OCI-LY1 (cell line): ENCODE measurements at regions not wholly inside any gene's neighbourhood (a gene's known extent, or its start where the extent isn't known, plus 50 kb on each side); places are given as distances from the start of the nearest gene placed in this dataset.

Experiments
- H2AFZ ChIP-seq: fragments of 200-600 bp; sonication (generic), shearing (Covaris generic); 2 replicates; pipeline ENCODE4 v1.6.0; 2014; ENCODE audit warnings: antibody characterized with exemption, mild to moderate bottlenecking, low read length
- H3F3A ChIP-seq: fragments of 200-600 bp; sonication (generic), shearing (Covaris generic); 2 replicates; pipeline ENCODE4 v1.6.0; 2014; ENCODE audit warnings: mild to moderate bottlenecking, antibody characterized with exemption, low read length, moderate library complexity; ENCODE audit not compliant: insufficient read depth
- H3K27ac ChIP-seq: fragments of 200-600 bp; sonication (generic); 2 replicates; pipeline ENCODE4 v1.5.1; 2014; ENCODE audit warnings: low read length, mixed run types, mild to moderate bottlenecking, low read depth; ENCODE audit not compliant: poor library complexity, severe bottlenecking
- H3K27me3 ChIP-seq: fragments of 200-600 bp; sonication (generic); 2 replicates; pipeline ENCODE4 v1.6.0; 2014; ENCODE audit warnings: antibody characterized with exemption, mild to moderate bottlenecking, low read length, moderate library complexity; ENCODE audit not compliant: insufficient read depth
- H3K36me3 ChIP-seq: fragments of 200-600 bp; sonication (generic); 2 replicates; pipeline ENCODE4 v1.6.1; 2014; ENCODE audit warnings: mild to moderate bottlenecking, antibody characterized with exemption, low read length, moderate library complexity, mixed read lengths; ENCODE audit not compliant: insufficient read depth
- H3K4me1 ChIP-seq: fragments of 200-600 bp; sonication (generic); 2 replicates; pipeline ENCODE4 v1.5.1; 2014; ENCODE audit warnings: mild to moderate bottlenecking, low read length, moderate library complexity; ENCODE audit not compliant: insufficient read depth, severe bottlenecking
- H3K4me2 ChIP-seq: fragments of 200-600 bp; sonication (generic), shearing (Covaris generic); 2 replicates; pipeline ENCODE4 v1.6.1; 2014; ENCODE audit warnings: low read length
- H3K4me3 ChIP-seq: fragments of 200-600 bp; sonication (generic); 2 replicates; pipeline ENCODE4 v1.5.1; 2014; ENCODE audit warnings: low read length, low read depth, mild to moderate bottlenecking, mixed read lengths; ENCODE audit not compliant: poor library complexity, severe bottlenecking
- H3K79me2 ChIP-seq: fragments of 200-600 bp; shearing (Covaris generic); 2 replicates; pipeline ENCODE4 v1.6.1; 2016; ENCODE audit warnings: mixed run types, low read length, mixed read lengths; ENCODE audit not compliant: insufficient read depth
- H3K9ac ChIP-seq: fragments of 200-600 bp; sonication (generic), shearing (Covaris generic); 2 replicates; pipeline ENCODE4 v1.6.1; 2014; ENCODE audit warnings: mild to moderate bottlenecking, low read length, mixed read lengths
- H3K9me2 ChIP-seq: fragments of 200-600 bp; sonication (generic), shearing (Covaris generic); 2 replicates; pipeline ENCODE4 v1.6.1; 2014; ENCODE audit warnings: low read depth, mild to moderate bottlenecking, low read length, mixed read lengths
- H3K9me3 ChIP-seq: fragments of 200-600 bp; shearing (Covaris generic); 2 replicates; pipeline ENCODE4 v1.6.1; 2014; ENCODE audit warnings: low read length, mixed read lengths
- H4K20me1 ChIP-seq: fragments of 200-600 bp; sonication (generic), shearing (Covaris generic); 2 replicates; pipeline ENCODE4 v1.6.0; 2016; ENCODE audit warnings: mild to moderate bottlenecking, low read length; ENCODE audit not compliant: insufficient read depth
- EZH2 ChIP-seq: fragments of 200-600 bp; sonication (generic), shearing (Covaris generic); IDR thresholded peaks from 2 replicates; pipeline ENCODE4 v1.8.0; 2017; ENCODE audit warnings: borderline replicate concordance, mixed run types, mild to moderate bottlenecking, antibody characterized with exemption, low read length, moderate library complexity, mixed read lengths
- TF ChIP-seq, protein P1 (sequence below): fragments of 200-600 bp; sonication (generic), shearing (Covaris generic); IDR thresholded peaks from 2 replicates; pipeline ENCODE4 v1.5.1; 2017; ENCODE audit warnings: mild to moderate bottlenecking, antibody characterized with exemption, low read length, moderate library complexity, mixed read lengths

DNA sequence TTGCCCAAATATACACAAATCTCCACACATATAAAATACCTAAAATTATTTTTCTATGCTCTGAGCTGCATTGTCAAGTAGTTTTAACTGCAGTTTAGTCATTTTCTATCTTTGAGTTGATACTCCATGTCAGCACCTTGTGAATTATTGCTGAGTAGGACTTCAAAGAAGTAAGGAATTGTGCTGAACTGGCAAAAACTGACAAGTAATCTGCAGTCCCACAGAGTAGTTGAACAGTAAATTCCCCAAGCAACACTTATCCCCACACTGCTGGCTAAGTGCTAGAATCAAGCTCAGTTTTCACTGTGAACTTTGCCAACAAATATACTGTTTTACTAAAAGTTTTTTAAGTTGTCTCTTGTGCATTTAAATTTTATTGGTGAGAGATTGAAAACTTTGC, 141.8 kb upstream of the ST6GAL2 start:
- no peak overlapping the region for H2AFZ ChIP-seq
- no peaks in the 10 kb centered on the region for H3K79me2 ChIP-seq
- H3K27ac ChIP-seq: no peak overlapping the region
- H3K4me2 ChIP-seq: no peak overlapping the region
- no peak overlapping the region for H3K4me3 ChIP-seq
- no peaks in the 10 kb centered on the region for H4K20me1 ChIP-seq
- H3K4me1 ChIP-seq: no peaks in the 10 kb centered on the region
- H3K27me3 ChIP-seq: no peaks in the 10 kb centered on the region
- no peak overlapping the region for H3K9ac ChIP-seq
- TF ChIP-seq EZH2: no peak
- TF ChIP-seq, protein P1, sequence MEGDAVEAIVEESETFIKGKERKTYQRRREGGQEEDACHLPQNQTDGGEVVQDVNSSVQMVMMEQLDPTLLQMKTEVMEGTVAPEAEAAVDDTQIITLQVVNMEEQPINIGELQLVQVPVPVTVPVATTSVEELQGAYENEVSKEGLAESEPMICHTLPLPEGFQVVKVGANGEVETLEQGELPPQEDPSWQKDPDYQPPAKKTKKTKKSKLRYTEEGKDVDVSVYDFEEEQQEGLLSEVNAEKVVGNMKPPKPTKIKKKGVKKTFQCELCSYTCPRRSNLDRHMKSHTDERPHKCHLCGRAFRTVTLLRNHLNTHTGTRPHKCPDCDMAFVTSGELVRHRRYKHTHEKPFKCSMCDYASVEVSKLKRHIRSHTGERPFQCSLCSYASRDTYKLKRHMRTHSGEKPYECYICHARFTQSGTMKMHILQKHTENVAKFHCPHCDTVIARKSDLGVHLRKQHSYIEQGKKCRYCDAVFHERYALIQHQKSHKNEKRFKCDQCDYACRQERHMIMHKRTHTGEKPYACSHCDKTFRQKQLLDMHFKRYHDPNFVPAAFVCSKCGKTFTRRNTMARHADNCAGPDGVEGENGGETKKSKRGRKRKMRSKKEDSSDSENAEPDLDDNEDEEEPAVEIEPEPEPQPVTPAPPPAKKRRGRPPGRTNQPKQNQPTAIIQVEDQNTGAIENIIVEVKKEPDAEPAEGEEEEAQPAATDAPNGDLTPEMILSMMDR: no peak
- no peaks in the 10 kb centered on the region for H3K9me3 ChIP-seq
- no peaks in the 10 kb centered on the region for H3K36me3 ChIP-seq
- H3F3A ChIP-seq: no peaks in the 10 kb centered on the region
- no peaks in the 10 kb centered on the region for H3K9me2 ChIP-seq

DNA sequence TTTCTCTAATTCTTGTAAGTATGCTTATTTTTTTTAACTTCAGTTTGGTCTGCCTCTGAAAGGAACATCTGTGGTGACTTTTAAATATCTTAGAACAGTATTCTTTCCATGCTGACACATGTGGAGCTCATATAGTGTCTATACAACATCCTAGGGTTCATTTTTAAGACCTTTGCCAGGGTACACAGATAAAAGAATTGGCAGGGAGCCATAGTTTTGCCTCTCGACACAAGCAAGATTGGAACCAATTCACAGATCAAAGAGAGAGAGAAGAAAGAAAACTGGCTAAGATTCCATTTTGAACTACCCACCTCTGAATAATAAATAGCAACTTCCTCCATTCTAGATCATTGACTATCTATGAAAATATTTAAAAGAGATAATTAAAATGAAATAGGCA, 142.7 kb upstream of the ST6GAL2 start:
- H3K4me1 ChIP-seq: no peaks in the 10 kb centered on the region
- no peak overlapping the region for H3K4me3 ChIP-seq
- H3K27me3 ChIP-seq: no peaks in the 10 kb centered on the region
- no peak overlapping the region for H3K4me2 ChIP-seq
- no peak overlapping the region for H2AFZ ChIP-seq
- H3K9me2 ChIP-seq: no peaks in the 10 kb centered on the region
- H3K79me2 ChIP-seq: no peaks in the 10 kb centered on the region
- no peaks in the 10 kb centered on the region for H3K36me3 ChIP-seq
- no peak for TF ChIP-seq EZH2
- TF ChIP-seq, protein P1: no peak
- H3K27ac ChIP-seq: no peak overlapping the region
- H4K20me1 ChIP-seq: no peaks in the 10 kb centered on the region
- H3K9me3 ChIP-seq: no peaks in the 10 kb centered on the region
- H3F3A ChIP-seq: no peaks in the 10 kb centered on the region
- H3K9ac ChIP-seq: no peak overlapping the region

DNA sequence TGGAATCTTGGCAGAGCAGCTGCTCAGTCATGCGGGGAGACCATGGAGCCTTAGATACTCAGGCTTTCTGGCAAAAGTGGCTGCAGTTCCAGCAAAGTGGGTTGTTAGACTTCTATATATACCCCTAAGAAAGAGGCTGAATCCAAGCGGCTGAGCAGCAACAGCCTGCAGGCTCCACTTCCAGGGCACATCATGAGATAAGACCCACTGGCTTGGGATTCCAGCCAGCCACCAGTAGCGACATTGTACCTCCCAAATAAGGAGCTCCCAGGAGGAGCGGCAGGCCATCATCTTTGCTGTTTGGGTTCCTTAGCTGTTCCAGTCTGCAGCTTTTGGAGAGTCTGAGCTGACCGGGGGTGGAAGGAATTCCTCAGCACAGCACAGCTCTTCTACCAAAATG, 150.3 kb upstream of the ST6GAL2 start:
- no peak overlapping the region for H3K9ac ChIP-seq
- no peaks in the 10 kb centered on the region for H3K4me1 ChIP-seq
- H3K4me3 ChIP-seq: no peak overlapping the region
- H3K36me3 ChIP-seq: no peaks in the 10 kb centered on the region
- no peaks in the 10 kb centered on the region for H3K27me3 ChIP-seq
- no peaks in the 10 kb centered on the region for H3K79me2 ChIP-seq
- H4K20me1 ChIP-seq: no peaks in the 10 kb centered on the region
- TF ChIP-seq EZH2: no peak
- TF ChIP-seq, protein P1: no peak
- H3K9me3 ChIP-seq: no peaks in the 10 kb centered on the region
- H2AFZ ChIP-seq: no peak overlapping the region
- H3F3A ChIP-seq: no peaks in the 10 kb centered on the region
- H3K9me2 ChIP-seq: no peaks in the 10 kb centered on the region
- no peak overlapping the region for H3K4me2 ChIP-seq
- H3K27ac ChIP-seq: no peak overlapping the region
